H1 (cell line): ENCODE measurements at regions not wholly inside any gene's neighbourhood (a gene's known extent, or its start where the extent isn't known, plus 50 kb on each side); places are given as distances from the start of the nearest gene placed in this dataset.

Experiments
- CTCF ChIA-PET: fragments of 300-600 bp; sonication (Branson Sonifier 250); formaldehyde crosslinking; loops from one replicate; lab custom pipeline; 2021; ENCODE audit not compliant: partially characterized antibody; lab: Charles Lee
- POLR2A ChIA-PET: fragments of 300-600 bp; sonication (Branson Sonifier 250); formaldehyde crosslinking; loops from one replicate; lab custom pipeline; 2021; ENCODE audit warnings: inconsistent platforms; ENCODE audit not compliant: partially characterized antibody; lab: Charles Lee
- DNase-seq, 2 experiments: peaks; one replicate each; pipeline versions ENCODE4 v3.0.0 to v3.0.0-alpha.2; 2010 to 2022; ENCODE audit warnings: low spot score in 2 of 2, low read depth in 1 of 2, mixed read lengths in 1 of 2
- FAIRE-seq: peaks from 2 replicates; lab custom pipeline; 2011; peaks lifted over from hg19 to GRCh38; lab: Jason Lieb, UNC
- H2AFZ ChIP-seq: 2 replicates; pipeline ENCODE4 v1.8.1; 2012; ENCODE audit warnings: low read length, inconsistent platforms
- H2AK5ac ChIP-seq: 2 replicates; pipeline ENCODE4 v1.6.1; 2013; ENCODE audit warnings: low read depth, low read length
- H2BK120ac ChIP-seq: replicated peaks from 2 replicates; pipeline ENCODE3; 2013; ENCODE audit warnings: low read depth, low read length, inconsistent platforms
- H2BK12ac ChIP-seq: 2 replicates; pipeline ENCODE4 v1.6.1; 2013; ENCODE audit warnings: low read depth, low read length
- H2BK15ac ChIP-seq: 2 replicates; pipeline ENCODE4 v1.6.1; 2013; ENCODE audit warnings: low read length
- H2BK20ac ChIP-seq: 2 replicates; pipeline ENCODE4 v1.6.1; 2013; ENCODE audit warnings: low read length
- H2BK5ac ChIP-seq: 2 replicates; pipeline ENCODE4 v1.6.1; 2013; ENCODE audit warnings: low read depth, low read length
- H3K14ac ChIP-seq: 2 replicates; pipeline ENCODE4 v1.6.1; 2013; ENCODE audit warnings: inconsistent platforms; ENCODE audit not compliant: insufficient read length
- H3K18ac ChIP-seq: 2 replicates; pipeline ENCODE4 v1.6.1; 2013; ENCODE audit warnings: low read length; ENCODE audit errors: extremely low read depth
- H3K23ac ChIP-seq: 2 replicates; pipeline ENCODE4 v1.6.1; 2013; ENCODE audit warnings: inconsistent platforms; ENCODE audit not compliant: insufficient read length
- H3K23me2 ChIP-seq: 2 replicates; pipeline ENCODE4 v1.6.1; 2013; ENCODE audit warnings: low read depth, low read length
- H3K27ac ChIP-seq: 2 replicates; pipeline ENCODE4 v1.6.1; 2011; ENCODE audit warnings: low read depth, low read length, inconsistent platforms
- H3K27me3 ChIP-seq, 4 experiments: replicated peaks in 1 of 4; 1 replicate in 1 of 4; 2 replicates in 3 of 4; pipeline versions ENCODE4 v1.6.1 to v1.8.1; 2011 to 2013; ENCODE audit warnings: low read length in 3 of 4, mild to moderate bottlenecking in 3 of 4, inconsistent platforms in 2 of 4, mixed read lengths in 2 of 4, moderate library complexity in 1 of 4; ENCODE audit not compliant: control insufficient read depth in 3 of 4, insufficient read depth in 3 of 4; ENCODE audit errors: extremely low read depth in 1 of 4
- H3K36me3 ChIP-seq, 4 experiments: 2 replicates each; pipeline versions ENCODE4 v1.6.1 to v1.8.1; 2011 to 2013; ENCODE audit warnings: mild to moderate bottlenecking in 4 of 4, low read length in 3 of 4, moderate library complexity in 2 of 4, control low read depth in 1 of 4, inconsistent platforms in 1 of 4; ENCODE audit not compliant: insufficient read depth in 4 of 4, control insufficient read depth in 2 of 4
- H3K4ac ChIP-seq: replicated peaks from 2 replicates; pipeline ENCODE3; 2013; ENCODE audit warnings: low read length, low read depth, mixed read lengths, inconsistent platforms; ENCODE audit not compliant: insufficient read length
- H3K4me1 ChIP-seq, 4 experiments: replicated peaks in 1 of 4; 1 replicate in 1 of 4; 2 replicates in 3 of 4; pipeline versions ENCODE4 v1.6.1 to v1.8.1; 2011 to 2013; ENCODE audit warnings: low read length in 3 of 4, inconsistent platforms in 2 of 4, mixed read lengths in 1 of 4; ENCODE audit not compliant: insufficient read depth in 4 of 4, control insufficient read depth in 3 of 4
- H3K4me2 ChIP-seq, 2 experiments: 2 replicates each; pipeline versions ENCODE4 v1.6.1 to v1.8.1; 2011 to 2013; ENCODE audit warnings: low read depth in 2 of 2, low read length in 2 of 2, control low read depth in 1 of 2, inconsistent platforms in 1 of 2, mild to moderate bottlenecking in 1 of 2; ENCODE audit not compliant: insufficient read depth in 1 of 2
- H3K4me3 ChIP-seq, 4 experiments: fragments of 200-600, 300-600 bp in 1 of 4; sonication (generic), shearing (Covaris generic), sonication (Bioruptor Twin) in 1 of 4; 2 replicates each; pipeline versions ENCODE4 v1.5.1 to v1.8.1; 2011 to 2016; ENCODE audit warnings: low read length in 4 of 4, low read depth in 3 of 4, control low read depth in 2 of 4, inconsistent platforms in 2 of 4, mild to moderate bottlenecking in 2 of 4, mixed read lengths in 1 of 4, moderate library complexity in 1 of 4; ENCODE audit not compliant: insufficient read depth in 2 of 4; ENCODE audit errors: extremely low read depth in 1 of 4
- H3K56ac ChIP-seq: replicated peaks from 2 replicates; pipeline ENCODE3; 2013; ENCODE audit warnings: low read depth, mild to moderate bottlenecking, mixed read lengths, low read length, inconsistent platforms; ENCODE audit not compliant: insufficient read length
- H3K79me1 ChIP-seq: 2 replicates; pipeline ENCODE4 v1.6.1; 2013; ENCODE audit warnings: low read depth, low read length, control low read depth
- H3K79me2 ChIP-seq, 2 experiments: 2 replicates each; pipeline versions ENCODE4 v1.6.1 to v1.8.1; 2012 to 2013; ENCODE audit warnings: low read length in 2 of 2, mild to moderate bottlenecking in 2 of 2, inconsistent platforms in 1 of 2; ENCODE audit not compliant: insufficient read depth in 2 of 2, control insufficient read depth in 1 of 2
- H3K9ac ChIP-seq, 4 experiments: replicated peaks in 1 of 4; 1 replicate in 1 of 4; 2 replicates in 3 of 4; pipeline versions ENCODE4 v1.6.1 to v1.8.1; 2011 to 2013; ENCODE audit warnings: low read depth in 3 of 4, low read length in 3 of 4, control low read depth in 2 of 4, mild to moderate bottlenecking in 2 of 4, moderate library complexity in 2 of 4, inconsistent platforms in 1 of 4; ENCODE audit errors: extremely low read depth in 1 of 4
- H3K9me3 ChIP-seq, 2 experiments: 2 replicates each; pipeline versions ENCODE4 v1.6.1 to v1.8.1; 2012 to 2013; ENCODE audit warnings: mild to moderate bottlenecking in 2 of 2, moderate library complexity in 2 of 2, control low read depth in 1 of 2, inconsistent platforms in 1 of 2, low read depth in 1 of 2, low read length in 1 of 2, mixed read lengths in 1 of 2; ENCODE audit not compliant: insufficient read depth in 2 of 2
- H4K20me1 ChIP-seq, 2 experiments: replicated peaks in 1 of 2; 2 replicates each; pipeline versions ENCODE3 to v1.8.1; 2011 to 2013; ENCODE audit warnings: inconsistent platforms in 2 of 2, low read length in 2 of 2, mild to moderate bottlenecking in 1 of 2; ENCODE audit not compliant: insufficient read depth in 2 of 2, control insufficient read depth in 1 of 2
- H4K5ac ChIP-seq: 2 replicates; pipeline ENCODE4 v1.6.1; 2013; ENCODE audit warnings: low read length, low read depth, mixed read lengths, inconsistent platforms; ENCODE audit not compliant: insufficient read length
- H4K8ac ChIP-seq: 2 replicates; pipeline ENCODE4 v1.8.0; 2013; ENCODE audit warnings: mild to moderate bottlenecking, moderate library complexity, low read length, inconsistent platforms; ENCODE audit not compliant: insufficient read depth; ENCODE audit errors: extremely low read depth
- H4K91ac ChIP-seq: replicated peaks from 2 replicates; pipeline ENCODE3; 2013; ENCODE audit warnings: low read length, mixed read lengths, inconsistent platforms; ENCODE audit not compliant: insufficient read length
- EGR1 ChIP-seq: IDR thresholded peaks from 2 replicates; pipeline ENCODE4 v1.6.1; 2011; ENCODE audit warnings: low read depth, low read length, borderline replicate concordance
- FOSL1 ChIP-seq: IDR thresholded peaks from 2 replicates; pipeline ENCODE4 v1.6.1; 2011; ENCODE audit warnings: mild to moderate bottlenecking, low read depth, low read length, moderate library complexity; ENCODE audit not compliant: insufficient read depth
- GTF2F1 ChIP-seq: IDR thresholded peaks from 2 replicates; pipeline ENCODE4 v1.6.1; 2012; ENCODE audit warnings: low read depth, low read length, improper control_type of control experiment, borderline replicate concordance
- YY1 ChIP-seq: IDR thresholded peaks from 2 replicates; pipeline ENCODE4 v1.6.1; 2011; ENCODE audit warnings: low read depth, mild to moderate bottlenecking, low read length
- WGBS, 2 experiments: shearing (Covaris generic) in 1 of 2; methylation state at CpG; one replicate each; pipeline versions ENCODE4 v1.1.6 to v1.1.7; 2013 to 2015; ENCODE audit warnings: low lambda C conversion rate in 2 of 2, mixed read lengths in 2 of 2, inconsistent platforms in 1 of 2, low coverage in 1 of 2, missing lambda C conversion rate in 1 of 2; ENCODE audit not compliant: insufficient replicate concordance in 2 of 2, insufficient coverage in 1 of 2, insufficient read length in 1 of 2; ENCODE audit errors: extremely low coverage in 1 of 2, missing lambda C conversion rate in 1 of 2; 5-methylcytosine and 5-hydroxymethylcytosine counted together
- TF ChIP-seq, protein P1 (sequence below), 3 experiments: IDR thresholded peaks; 1 replicate in 2 of 3; 2 replicates in 1 of 3; pipeline versions ENCODE4 v1.5.1 to v1.6.1; 2011; ENCODE audit warnings: low read length in 3 of 3, mild to moderate bottlenecking in 3 of 3, inconsistent platforms in 2 of 3, low read depth in 1 of 3, moderate library complexity in 1 of 3; ENCODE audit not compliant: insufficient read depth in 1 of 3; ENCODE audit errors: control extremely low read depth in 1 of 3

DNA sequence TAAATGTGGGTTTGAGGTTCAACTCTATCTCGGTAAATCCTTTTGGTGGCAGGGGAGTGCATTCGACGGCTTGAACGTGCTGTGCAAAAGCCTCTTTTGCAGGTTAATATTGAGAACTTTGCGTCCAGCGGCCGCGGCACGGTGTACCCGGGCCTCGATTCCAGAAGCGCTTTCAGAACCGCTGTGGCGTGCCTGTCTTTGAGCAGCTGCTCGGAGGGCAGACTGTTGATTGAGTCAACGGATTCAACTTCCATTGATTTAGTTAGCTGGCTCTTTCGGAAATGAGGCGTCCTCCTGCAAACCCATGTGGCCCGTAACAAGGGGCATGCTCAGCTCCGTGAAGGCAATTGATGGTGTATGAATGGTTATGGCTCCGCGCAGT, 1247.8 kb downstream of the BRD1 start:
- Histone ChIP-seq H4K91ac (no peak overlapping the region), H2BK15ac (no peak overlapping the region), H2BK20ac (no peak overlapping the region), H3K4me1 (peaks cover 0 to 7% (median 3%) of the 10 kb centered on the region in 4 experiments; a peak in 2 of 7 replicates), H4K20me1 (peaks cover 17 to 43% of the 10 kb centered on the region in 2 experiments), H2AK5ac (no peak overlapping the region; the same call in 1 of the 2 replicates), H2BK5ac (no peak overlapping the region), H4K5ac (no peak overlapping the region), H2BK12ac (no peak overlapping the region), H2BK120ac (no peak overlapping the region), H2AFZ (no peak overlapping the region), H3K18ac (no peak overlapping the region), H3K4ac (no peak overlapping the region), H4K8ac (no peak overlapping the region), H3K4me2 (no peak overlapping the region), H3K27ac (no peak overlapping the region), H3K23ac (no peak overlapping the region), H3K9me3 (no peaks in the 10 kb centered on the region), H3K14ac (no peak overlapping the region), H3K79me2 (peaks cover 7 to 19% of the 10 kb centered on the region in 2 experiments; a peak in 3 of 4 replicates), H3K79me1 (peaks cover 21% of the 10 kb centered on the region), H3K23me2 (peaks cover 34% of the 10 kb centered on the region; the same call in 1 of the 2 replicates), H3K4me3 (no peak overlapping the region), H3K36me3 (no peaks in the 10 kb centered on the region; a peak in 2 of 8 replicates), H3K27me3 (peaks cover 0 to 4% (median 1%) of the 10 kb centered on the region in 4 experiments; a peak in 2 of 7 replicates), H3K9ac (no peak overlapping the region), H3K56ac (no peak overlapping the region)
- FAIRE-seq (no peak), DNase-seq (no peak)
- ChIA-PET POLR2A (interaction anchor here (0.8 kb wide), 1 partner anchor 49 kb away, joined by 3 read pairs; no protein-coding TSS in a partner anchor), CTCF (interaction anchor here (1.0 to 1.7 kb wide), 4 partner anchors 12 to 726 kb away, joined by 3 to 7 read pairs (median 3); no protein-coding TSS in a partner anchor)
- WGBS, 2 experiments, result 95% methylated on average over 22 of the region's 22 CpGs; no CpG with 5 or more reads in 1 of the 2 experiments
- TF ChIP-seq GTF2F1, result no peak
- TF ChIP-seq YY1, result no peak
- no peak for TF ChIP-seq FOSL1
- TF ChIP-seq, protein P1, sequence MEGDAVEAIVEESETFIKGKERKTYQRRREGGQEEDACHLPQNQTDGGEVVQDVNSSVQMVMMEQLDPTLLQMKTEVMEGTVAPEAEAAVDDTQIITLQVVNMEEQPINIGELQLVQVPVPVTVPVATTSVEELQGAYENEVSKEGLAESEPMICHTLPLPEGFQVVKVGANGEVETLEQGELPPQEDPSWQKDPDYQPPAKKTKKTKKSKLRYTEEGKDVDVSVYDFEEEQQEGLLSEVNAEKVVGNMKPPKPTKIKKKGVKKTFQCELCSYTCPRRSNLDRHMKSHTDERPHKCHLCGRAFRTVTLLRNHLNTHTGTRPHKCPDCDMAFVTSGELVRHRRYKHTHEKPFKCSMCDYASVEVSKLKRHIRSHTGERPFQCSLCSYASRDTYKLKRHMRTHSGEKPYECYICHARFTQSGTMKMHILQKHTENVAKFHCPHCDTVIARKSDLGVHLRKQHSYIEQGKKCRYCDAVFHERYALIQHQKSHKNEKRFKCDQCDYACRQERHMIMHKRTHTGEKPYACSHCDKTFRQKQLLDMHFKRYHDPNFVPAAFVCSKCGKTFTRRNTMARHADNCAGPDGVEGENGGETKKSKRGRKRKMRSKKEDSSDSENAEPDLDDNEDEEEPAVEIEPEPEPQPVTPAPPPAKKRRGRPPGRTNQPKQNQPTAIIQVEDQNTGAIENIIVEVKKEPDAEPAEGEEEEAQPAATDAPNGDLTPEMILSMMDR (IDR thresholded peaks at IDR 0.05; ENCODE audit: control extremely low read depth in 1 of 3, insufficient read depth in 1 of 3, low read depth in 1 of 3, low read length in 3 of 3), result no peak
- TF ChIP-seq EGR1, result no peak
